H9 (cell line): ENCODE measurements at regions not wholly inside any gene's neighbourhood (a gene's known extent, or its start where the extent isn't known, plus 50 kb on each side); places are given as distances from the start of the nearest gene placed in this dataset.

Experiments
- DNase-seq: peaks from one replicate; pipeline ENCODE4 v3.0.0-alpha.2; 2017
- H2AFZ ChIP-seq: one replicate; pipeline ENCODE4 v1.6.1; 2013; ENCODE audit warnings: mild to moderate bottlenecking, low read length, control low read depth, moderate library complexity
- H2AK5ac ChIP-seq: 2 replicates; pipeline ENCODE4 v1.6.1; 2013; ENCODE audit warnings: low read length, control low read depth, mixed read lengths; ENCODE audit not compliant: insufficient read length
- H2BK120ac ChIP-seq: one replicate; pipeline ENCODE4 v1.6.1; 2013; ENCODE audit warnings: low read depth, mild to moderate bottlenecking, low read length, control low read depth, inconsistent platforms; ENCODE audit not compliant: poor library complexity, severe bottlenecking
- H2BK12ac ChIP-seq: 2 replicates; pipeline ENCODE4 v1.6.1; 2013; ENCODE audit warnings: low read length, control low read depth, mixed read lengths, low read depth; ENCODE audit not compliant: insufficient read length
- H2BK15ac ChIP-seq: 2 replicates; pipeline ENCODE4 v1.6.1; 2013; ENCODE audit warnings: low read depth, low read length, control low read depth
- H2BK20ac ChIP-seq: one replicate; pipeline ENCODE4 v1.6.1; 2013; ENCODE audit warnings: low read depth, mild to moderate bottlenecking, low read length, control low read depth, inconsistent platforms; ENCODE audit not compliant: poor library complexity, severe bottlenecking
- H2BK5ac ChIP-seq: 2 replicates; pipeline ENCODE4 v1.6.1; 2013; ENCODE audit warnings: low read length, control low read depth, mixed read lengths; ENCODE audit not compliant: insufficient read length
- H3K14ac ChIP-seq: 2 replicates; pipeline ENCODE4 v1.6.1; 2013; ENCODE audit warnings: low read length, control low read depth; ENCODE audit not compliant: insufficient read depth
- H3K18ac ChIP-seq: 2 replicates; pipeline ENCODE4 v1.6.1; 2013; ENCODE audit warnings: low read depth, mild to moderate bottlenecking, mixed read lengths, low read length, control low read depth; ENCODE audit not compliant: insufficient read length
- H3K23ac ChIP-seq: 2 replicates; pipeline ENCODE4 v1.6.1; 2013; ENCODE audit warnings: low read length, control low read depth, mixed read lengths, low read depth; ENCODE audit not compliant: insufficient read length
- H3K23me2 ChIP-seq: 2 replicates; pipeline ENCODE4 v1.6.1; 2013; ENCODE audit warnings: low read depth, mild to moderate bottlenecking, mixed read lengths, low read length, control low read depth; ENCODE audit not compliant: insufficient read length, poor library complexity, severe bottlenecking
- H3K27ac ChIP-seq: 2 replicates; pipeline ENCODE4 v1.5.1; 2013; ENCODE audit warnings: low read length, control low read depth, mixed read lengths, low read depth; ENCODE audit not compliant: insufficient read length
- H3K27me3 ChIP-seq: 2 replicates; pipeline ENCODE4 v1.6.1; 2013; ENCODE audit warnings: low read length, control low read depth, inconsistent platforms; ENCODE audit not compliant: insufficient read depth
- H3K4ac ChIP-seq: 2 replicates; pipeline ENCODE4 v1.6.1; 2013; ENCODE audit warnings: low read depth, mild to moderate bottlenecking, control low read depth, inconsistent platforms, low read length, moderate library complexity
- H3K4me1 ChIP-seq: 2 replicates; pipeline ENCODE4 v1.6.1; 2013; ENCODE audit warnings: low read length, control low read depth, inconsistent platforms; ENCODE audit not compliant: insufficient read depth
- H3K4me2 ChIP-seq: 2 replicates; pipeline ENCODE4 v1.6.1; 2013; ENCODE audit warnings: low read length, control low read depth, mixed read lengths; ENCODE audit not compliant: insufficient read length, insufficient read depth
- H3K56ac ChIP-seq: 2 replicates; pipeline ENCODE4 v1.6.1; 2013; ENCODE audit warnings: low read depth, mild to moderate bottlenecking, mixed read lengths, low read length, control low read depth; ENCODE audit not compliant: insufficient read length
- H3K79me1 ChIP-seq: 2 replicates; pipeline ENCODE4 v1.6.1; 2013; ENCODE audit warnings: low read depth, mild to moderate bottlenecking, moderate library complexity, low read length, control low read depth, inconsistent platforms; ENCODE audit not compliant: insufficient read depth, poor library complexity, severe bottlenecking
- H3K79me2 ChIP-seq: 2 replicates; pipeline ENCODE4 v1.6.1; 2013; ENCODE audit warnings: low read length, control low read depth, inconsistent platforms; ENCODE audit not compliant: insufficient read depth
- H3K9ac ChIP-seq: 2 replicates; pipeline ENCODE4 v1.6.1; 2013; ENCODE audit warnings: low read length, control low read depth, mixed read lengths; ENCODE audit not compliant: insufficient read length; ENCODE audit errors: extremely low read depth
- H3K9me3 ChIP-seq: one replicate; pipeline ENCODE4 v1.6.1; 2013; ENCODE audit warnings: low read depth, low read length, inconsistent platforms; ENCODE audit not compliant: control insufficient read depth
- H3T11ph ChIP-seq: one replicate; pipeline ENCODE4 v1.6.1; 2013; ENCODE audit warnings: mild to moderate bottlenecking, low read length, control low read depth, inconsistent platforms
- H4K20me1 ChIP-seq: one replicate; pipeline ENCODE4 v1.6.1; 2013; ENCODE audit not compliant: control insufficient read depth, insufficient read length, insufficient read depth
- H4K5ac ChIP-seq: 2 replicates; pipeline ENCODE4 v1.6.1; 2013; ENCODE audit warnings: low read depth, mild to moderate bottlenecking, mixed read lengths, low read length, control low read depth; ENCODE audit not compliant: insufficient read length
- H4K8ac ChIP-seq: replicated peaks from 2 replicates; pipeline ENCODE4 v1.6.1; 2013; ENCODE audit warnings: low read length, control low read depth, mixed read lengths, low read depth; ENCODE audit not compliant: insufficient read length
- H4K91ac ChIP-seq: 2 replicates; pipeline ENCODE4 v1.6.1; 2013; ENCODE audit warnings: low read depth, mild to moderate bottlenecking, moderate library complexity, mixed read lengths, low read length, control low read depth; ENCODE audit not compliant: insufficient read length
- H3K27ac Mint-ChIP-seq, 3 experiments: 2 replicates in 2 of 3; 3 replicates in 1 of 3; pipeline ENCODE4 v1.8.0; 2020 to 2021; ENCODE audit warnings: mixed read lengths in 3 of 3, mild to moderate bottlenecking in 1 of 3, moderate library complexity in 1 of 3
- H3K27me3 Mint-ChIP-seq: 2 replicates; pipeline ENCODE4 v1.8.0; 2021; ENCODE audit warnings: low read depth, mild to moderate bottlenecking, moderate library complexity, mixed read lengths
- H3K36me3 Mint-ChIP-seq, 3 experiments: 2 replicates in 2 of 3; 3 replicates in 1 of 3; pipeline ENCODE4 v1.8.0; 2020 to 2021; ENCODE audit warnings: low read depth in 3 of 3, mixed read lengths in 3 of 3; ENCODE audit not compliant: insufficient read depth in 1 of 3
- H3K4me1 Mint-ChIP-seq, 2 experiments: 2 replicates each; pipeline ENCODE4 v1.8.0; 2020; ENCODE audit warnings: mixed read lengths in 2 of 2
- H3K4me3 Mint-ChIP-seq, 2 experiments: 2 replicates in 1 of 2; 3 replicates in 1 of 2; pipeline ENCODE4 v1.8.0; 2020 to 2021; ENCODE audit warnings: mild to moderate bottlenecking in 2 of 2, mixed read lengths in 2 of 2, moderate library complexity in 1 of 2
- H3K9me3 Mint-ChIP-seq, 2 experiments: 2 replicates in 1 of 2; 3 replicates in 1 of 2; pipeline ENCODE4 v1.8.0; 2020; ENCODE audit warnings: mild to moderate bottlenecking in 2 of 2, mixed read lengths in 2 of 2, moderate library complexity in 1 of 2
- CTCF ChIP-seq: fragments of 200-600 bp; sonication (generic); conservative IDR thresholded peaks from 3 replicates; pipeline ENCODE4 v1.8.0; 2021; ENCODE audit warnings: antibody characterized with exemption, mild to moderate bottlenecking
- WGBS: extraction: QIAGEN DNeasy Blood & Tissue Kit; methylation state at CpG from one replicate; pipeline ENCODE4 v1.1.7; 2013; ENCODE audit warnings: missing lambda C conversion rate, low lambda C conversion rate, mixed read lengths; ENCODE audit not compliant: insufficient read length; ENCODE audit errors: extremely low coverage; 5-methylcytosine and 5-hydroxymethylcytosine counted together

- H3K23ac ChIP-seq: no peak overlapping the region
- Mint-ChIP-seq H3K4me3 (no peak overlapping the region), H3K27me3 (no peaks in the 10 kb centered on the region), H3K9me3 (no peaks in the 10 kb centered on the region; a peak in 2 of 5 replicates), H3K4me1 (peaks cover 0 to 2% of the 10 kb centered on the region in 2 experiments; a peak in 1 of 4 replicates), H3K36me3 (no peaks in the 10 kb centered on the region), H3K27ac (no peak overlapping the region)
- H2BK20ac ChIP-seq: no peak overlapping the region
- no peaks in the 10 kb centered on the region for H3K27me3 ChIP-seq
- no peak overlapping the region for H3K27ac ChIP-seq
- H3K18ac ChIP-seq: no peak overlapping the region
- no peak for DNase-seq
- no peak overlapping the region for H2AK5ac ChIP-seq
- no peak overlapping the region for H3K4ac ChIP-seq
- TF ChIP-seq CTCF: no peak
- H4K91ac ChIP-seq: no peak overlapping the region
- no peak overlapping the region for H3K4me2 ChIP-seq
- no peak overlapping the region for H3T11ph ChIP-seq
- no peak overlapping the region for H3K56ac ChIP-seq
- H2AFZ ChIP-seq: no peak overlapping the region
- no peaks in the 10 kb centered on the region for H3K79me1 ChIP-seq
- no peak overlapping the region for H4K5ac ChIP-seq
- no peak overlapping the region for H2BK120ac ChIP-seq
- no peaks in the 10 kb centered on the region for H3K4me1 ChIP-seq
- no peak overlapping the region for H3K9ac ChIP-seq
- H4K8ac ChIP-seq: no peak overlapping the region
- no peak overlapping the region for H2BK5ac ChIP-seq
- WGBS: no CpG with 5 or more reads among the region's 2 CpGs
- H2BK12ac ChIP-seq: no peak overlapping the region
- no peaks in the 10 kb centered on the region for H3K23me2 ChIP-seq
- no peaks in the 10 kb centered on the region for H3K9me3 ChIP-seq
- H3K79me2 ChIP-seq: no peaks in the 10 kb centered on the region
- H3K14ac ChIP-seq: no peak overlapping the region
- H4K20me1 ChIP-seq: no peaks in the 10 kb centered on the region
- H2BK15ac ChIP-seq: no peak overlapping the region
Measured at GRCh38 chr3:95028688-95029087, 965.8 kb downstream of the NSUN3 start.
